ENCODE measurements at regions not wholly inside any gene's neighbourhood (a gene's known extent, or its start where the extent isn't known, plus 50 kb on each side); places are given as distances from the start of the nearest gene placed in this dataset.

DNA sequence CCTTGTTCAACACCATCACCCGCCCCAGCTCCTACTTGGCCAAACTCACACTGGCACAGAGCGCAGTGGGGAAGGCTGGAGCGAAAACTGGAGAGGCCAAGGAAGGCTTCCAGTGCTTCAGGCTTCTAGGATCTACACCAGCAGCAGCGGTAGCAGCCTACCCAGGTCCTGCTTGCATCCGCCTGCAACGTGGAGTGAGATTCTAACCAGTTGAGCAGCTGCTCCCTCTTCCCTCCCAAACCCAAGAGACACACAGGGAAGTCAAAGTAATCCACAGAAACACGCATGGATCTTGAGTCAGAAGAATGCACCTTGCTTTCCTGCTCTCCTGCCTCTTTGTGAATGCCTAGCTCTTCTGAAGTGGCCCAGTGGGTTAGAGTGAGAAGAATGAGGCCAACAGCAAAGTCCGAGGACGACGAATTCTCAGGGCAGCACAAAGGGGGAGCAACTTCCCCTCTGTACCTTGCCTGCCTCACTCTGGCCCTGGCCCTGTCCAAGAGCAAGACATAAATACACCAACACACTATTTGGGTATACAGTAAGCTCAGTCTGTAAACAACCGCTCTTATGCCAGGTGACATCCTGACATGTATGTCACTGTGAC is 95.9 kb upstream of the FOXQ1 start:
- ChIA-PET POLR2A (no interaction called here), CTCF (interaction anchor here (1.1 to 1.3 kb wide), 2 partner anchors 14 to 305 kb away, joined by 3 to 4 read pairs; no protein-coding TSS in a partner anchor)
- Mint-ChIP-seq H3K9me3 (no peaks in the 10 kb centered on the region), H3K4me1 (no peaks in the 10 kb centered on the region), H3K4me3 (no peak overlapping the region), H3K36me3 (no peaks in the 10 kb centered on the region), H3K27me3 (ENCODE audit: low read depth) (no peaks in the 10 kb centered on the region), H3K27ac (no peak overlapping the region)
- no peak; the same call in 1 of the 2 replicates for ATAC-seq
- no peak for DNase-seq (ENCODE audit: low spot score)
- TF ChIP-seq ZNF263 (CRISPR knock-in tag; IDR thresholded peaks at IDR 0.05; ENCODE audit: low read depth) = no peak
- TF ChIP-seq FOXJ3 (CRISPR knock-in tag; IDR thresholded peaks at IDR 0.05; ENCODE audit: borderline replicate concordance) = no peak
- no peak for TF ChIP-seq ZNF219 (CRISPR knock-in tag; IDR thresholded peaks at IDR 0.05; ENCODE audit: borderline replicate concordance)
- TF ChIP-seq, protein P1, sequence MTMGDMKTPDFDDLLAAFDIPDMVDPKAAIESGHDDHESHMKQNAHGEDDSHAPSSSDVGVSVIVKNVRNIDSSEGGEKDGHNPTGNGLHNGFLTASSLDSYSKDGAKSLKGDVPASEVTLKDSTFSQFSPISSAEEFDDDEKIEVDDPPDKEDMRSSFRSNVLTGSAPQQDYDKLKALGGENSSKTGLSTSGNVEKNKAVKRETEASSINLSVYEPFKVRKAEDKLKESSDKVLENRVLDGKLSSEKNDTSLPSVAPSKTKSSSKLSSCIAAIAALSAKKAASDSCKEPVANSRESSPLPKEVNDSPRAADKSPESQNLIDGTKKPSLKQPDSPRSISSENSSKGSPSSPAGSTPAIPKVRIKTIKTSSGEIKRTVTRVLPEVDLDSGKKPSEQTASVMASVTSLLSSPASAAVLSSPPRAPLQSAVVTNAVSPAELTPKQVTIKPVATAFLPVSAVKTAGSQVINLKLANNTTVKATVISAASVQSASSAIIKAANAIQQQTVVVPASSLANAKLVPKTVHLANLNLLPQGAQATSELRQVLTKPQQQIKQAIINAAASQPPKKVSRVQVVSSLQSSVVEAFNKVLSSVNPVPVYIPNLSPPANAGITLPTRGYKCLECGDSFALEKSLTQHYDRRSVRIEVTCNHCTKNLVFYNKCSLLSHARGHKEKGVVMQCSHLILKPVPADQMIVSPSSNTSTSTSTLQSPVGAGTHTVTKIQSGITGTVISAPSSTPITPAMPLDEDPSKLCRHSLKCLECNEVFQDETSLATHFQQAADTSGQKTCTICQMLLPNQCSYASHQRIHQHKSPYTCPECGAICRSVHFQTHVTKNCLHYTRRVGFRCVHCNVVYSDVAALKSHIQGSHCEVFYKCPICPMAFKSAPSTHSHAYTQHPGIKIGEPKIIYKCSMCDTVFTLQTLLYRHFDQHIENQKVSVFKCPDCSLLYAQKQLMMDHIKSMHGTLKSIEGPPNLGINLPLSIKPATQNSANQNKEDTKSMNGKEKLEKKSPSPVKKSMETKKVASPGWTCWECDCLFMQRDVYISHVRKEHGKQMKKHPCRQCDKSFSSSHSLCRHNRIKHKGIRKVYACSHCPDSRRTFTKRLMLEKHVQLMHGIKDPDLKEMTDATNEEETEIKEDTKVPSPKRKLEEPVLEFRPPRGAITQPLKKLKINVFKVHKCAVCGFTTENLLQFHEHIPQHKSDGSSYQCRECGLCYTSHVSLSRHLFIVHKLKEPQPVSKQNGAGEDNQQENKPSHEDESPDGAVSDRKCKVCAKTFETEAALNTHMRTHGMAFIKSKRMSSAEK (CRISPR knock-in tag; IDR thresholded peaks at IDR 0.05; ENCODE audit: borderline replicate concordance) = no peak
- TF ChIP-seq, protein P2, sequence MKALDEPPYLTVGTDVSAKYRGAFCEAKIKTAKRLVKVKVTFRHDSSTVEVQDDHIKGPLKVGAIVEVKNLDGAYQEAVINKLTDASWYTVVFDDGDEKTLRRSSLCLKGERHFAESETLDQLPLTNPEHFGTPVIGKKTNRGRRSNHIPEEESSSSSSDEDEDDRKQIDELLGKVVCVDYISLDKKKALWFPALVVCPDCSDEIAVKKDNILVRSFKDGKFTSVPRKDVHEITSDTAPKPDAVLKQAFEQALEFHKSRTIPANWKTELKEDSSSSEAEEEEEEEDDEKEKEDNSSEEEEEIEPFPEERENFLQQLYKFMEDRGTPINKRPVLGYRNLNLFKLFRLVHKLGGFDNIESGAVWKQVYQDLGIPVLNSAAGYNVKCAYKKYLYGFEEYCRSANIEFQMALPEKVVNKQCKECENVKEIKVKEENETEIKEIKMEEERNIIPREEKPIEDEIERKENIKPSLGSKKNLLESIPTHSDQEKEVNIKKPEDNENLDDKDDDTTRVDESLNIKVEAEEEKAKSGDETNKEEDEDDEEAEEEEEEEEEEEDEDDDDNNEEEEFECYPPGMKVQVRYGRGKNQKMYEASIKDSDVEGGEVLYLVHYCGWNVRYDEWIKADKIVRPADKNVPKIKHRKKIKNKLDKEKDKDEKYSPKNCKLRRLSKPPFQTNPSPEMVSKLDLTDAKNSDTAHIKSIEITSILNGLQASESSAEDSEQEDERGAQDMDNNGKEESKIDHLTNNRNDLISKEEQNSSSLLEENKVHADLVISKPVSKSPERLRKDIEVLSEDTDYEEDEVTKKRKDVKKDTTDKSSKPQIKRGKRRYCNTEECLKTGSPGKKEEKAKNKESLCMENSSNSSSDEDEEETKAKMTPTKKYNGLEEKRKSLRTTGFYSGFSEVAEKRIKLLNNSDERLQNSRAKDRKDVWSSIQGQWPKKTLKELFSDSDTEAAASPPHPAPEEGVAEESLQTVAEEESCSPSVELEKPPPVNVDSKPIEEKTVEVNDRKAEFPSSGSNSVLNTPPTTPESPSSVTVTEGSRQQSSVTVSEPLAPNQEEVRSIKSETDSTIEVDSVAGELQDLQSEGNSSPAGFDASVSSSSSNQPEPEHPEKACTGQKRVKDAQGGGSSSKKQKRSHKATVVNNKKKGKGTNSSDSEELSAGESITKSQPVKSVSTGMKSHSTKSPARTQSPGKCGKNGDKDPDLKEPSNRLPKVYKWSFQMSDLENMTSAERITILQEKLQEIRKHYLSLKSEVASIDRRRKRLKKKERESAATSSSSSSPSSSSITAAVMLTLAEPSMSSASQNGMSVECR (CRISPR knock-in tag; IDR thresholded peaks at IDR 0.05; ENCODE audit: borderline replicate concordance) = no peak
- no peak for TF ChIP-seq CREB1 (CRISPR knock-in tag; IDR thresholded peaks at IDR 0.05)
- TF ChIP-seq MXD4 (CRISPR knock-in tag; IDR thresholded peaks at IDR 0.05; ENCODE audit: borderline replicate concordance) = no peak
- TF ChIP-seq, protein P3, sequence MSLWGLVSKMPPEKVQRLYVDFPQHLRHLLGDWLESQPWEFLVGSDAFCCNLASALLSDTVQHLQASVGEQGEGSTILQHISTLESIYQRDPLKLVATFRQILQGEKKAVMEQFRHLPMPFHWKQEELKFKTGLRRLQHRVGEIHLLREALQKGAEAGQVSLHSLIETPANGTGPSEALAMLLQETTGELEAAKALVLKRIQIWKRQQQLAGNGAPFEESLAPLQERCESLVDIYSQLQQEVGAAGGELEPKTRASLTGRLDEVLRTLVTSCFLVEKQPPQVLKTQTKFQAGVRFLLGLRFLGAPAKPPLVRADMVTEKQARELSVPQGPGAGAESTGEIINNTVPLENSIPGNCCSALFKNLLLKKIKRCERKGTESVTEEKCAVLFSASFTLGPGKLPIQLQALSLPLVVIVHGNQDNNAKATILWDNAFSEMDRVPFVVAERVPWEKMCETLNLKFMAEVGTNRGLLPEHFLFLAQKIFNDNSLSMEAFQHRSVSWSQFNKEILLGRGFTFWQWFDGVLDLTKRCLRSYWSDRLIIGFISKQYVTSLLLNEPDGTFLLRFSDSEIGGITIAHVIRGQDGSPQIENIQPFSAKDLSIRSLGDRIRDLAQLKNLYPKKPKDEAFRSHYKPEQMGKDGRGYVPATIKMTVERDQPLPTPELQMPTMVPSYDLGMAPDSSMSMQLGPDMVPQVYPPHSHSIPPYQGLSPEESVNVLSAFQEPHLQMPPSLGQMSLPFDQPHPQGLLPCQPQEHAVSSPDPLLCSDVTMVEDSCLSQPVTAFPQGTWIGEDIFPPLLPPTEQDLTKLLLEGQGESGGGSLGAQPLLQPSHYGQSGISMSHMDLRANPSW (CRISPR knock-in tag; conservative IDR thresholded peaks at IDR 0.05; ENCODE audit: low read depth) = no peak
- TF ChIP-seq NFATC4 (CRISPR knock-in tag; IDR thresholded peaks at IDR 0.05) = no peak
- TF ChIP-seq HMGA2 (CRISPR knock-in tag; IDR thresholded peaks at IDR 0.05) = no peak
- TF ChIP-seq, protein P4, sequence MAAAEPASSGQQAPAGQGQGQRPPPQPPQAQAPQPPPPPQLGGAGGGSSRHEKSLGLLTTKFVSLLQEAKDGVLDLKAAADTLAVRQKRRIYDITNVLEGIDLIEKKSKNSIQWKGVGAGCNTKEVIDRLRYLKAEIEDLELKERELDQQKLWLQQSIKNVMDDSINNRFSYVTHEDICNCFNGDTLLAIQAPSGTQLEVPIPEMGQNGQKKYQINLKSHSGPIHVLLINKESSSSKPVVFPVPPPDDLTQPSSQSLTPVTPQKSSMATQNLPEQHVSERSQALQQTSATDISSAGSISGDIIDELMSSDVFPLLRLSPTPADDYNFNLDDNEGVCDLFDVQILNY (CRISPR knock-in tag; IDR thresholded peaks at IDR 0.05) = no peak
- no peak for TF ChIP-seq NFE2L1 (CRISPR knock-in tag; IDR thresholded peaks at IDR 0.05)
- no peak for TF ChIP-seq GTF2I (CRISPR knock-in tag; conservative IDR thresholded peaks at IDR 0.05)
- TF ChIP-seq TEAD4 (CRISPR knock-in tag; IDR thresholded peaks at IDR 0.05) = no peak
- no peak for TF ChIP-seq ZNF396 (CRISPR knock-in tag; IDR thresholded peaks at IDR 0.05; ENCODE audit: borderline replicate concordance)
- no peak for TF ChIP-seq ZNF138 (CRISPR knock-in tag; conservative IDR thresholded peaks at IDR 0.05)
- TF ChIP-seq ZNF317 (CRISPR knock-in tag; IDR thresholded peaks at IDR 0.05; ENCODE audit: borderline replicate concordance, low read depth) = no peak
- TF ChIP-seq ZNF232 (CRISPR knock-in tag; IDR thresholded peaks at IDR 0.05) = no peak
